PC-3 (cell line): ENCODE measurements at regions not wholly inside any gene's neighbourhood (a gene's known extent, or its start where the extent isn't known, plus 50 kb on each side); places are given as distances from the start of the nearest gene placed in this dataset.

ENCODE experiments used
- ATAC-seq: fragments of 200-7000 bp; cut with Tn5 transposase; 2 replicates; pipeline ENCODE4 v1.9.1; 2020; ENCODE audit warnings: mild to moderate bottlenecking, moderate library complexity
- BruUV-seq: library from RNA; stranded (reverse); fragments of 400-500 nt; replicated peaks from 2 replicates; lab custom pipeline; 2021; lab: Mats Ljungman, UMichigan
- CTCF ChIA-PET: fragments of 300-600 bp; sonication (Branson Sonifier 250); formaldehyde crosslinking; loops from one replicate; lab custom pipeline; 2022; ENCODE audit warnings: antibody characterized with exemption; lab: Charles Lee
- POLR2A ChIA-PET: fragments of 300-600 bp; sonication (Branson Sonifier 250); formaldehyde crosslinking; loops from one replicate; lab custom pipeline; 2022; ENCODE audit warnings: antibody characterized with exemption; ENCODE audit not compliant: unreplicated experiment; lab: Charles Lee
- DNase-seq: peaks from one replicate; pipeline ENCODE4 v3.0.0-alpha.2; 2015
- H2AFZ ChIP-seq: fragments of 300-600 bp; sonication (generic); 2 replicates; pipeline ENCODE4 v1.6.0; 2016; ENCODE audit warnings: antibody characterized with exemption, low read length
- H3F3A ChIP-seq: fragments of 300-600 bp; sonication (generic); one replicate; pipeline ENCODE4 v1.6.0; 2017; ENCODE audit warnings: antibody characterized with exemption, low read length, control low read depth, mild to moderate bottlenecking; ENCODE audit not compliant: unreplicated experiment
- H3K27ac ChIP-seq: fragments of 300-600 bp; sonication (generic); 2 replicates; pipeline ENCODE4 v1.5.1; 2016; ENCODE audit warnings: mild to moderate bottlenecking, low read length
- H3K27me3 ChIP-seq: fragments of 300-600 bp; sonication (generic); 2 replicates; pipeline ENCODE4 v1.6.1; 2016; ENCODE audit warnings: low read length, mixed read lengths
- H3K36me3 ChIP-seq: fragments of 300-600 bp; sonication (generic); 2 replicates; pipeline ENCODE4 v1.6.1; 2016; ENCODE audit warnings: low read depth, mixed run types, low read length, mixed read lengths
- H3K4me1 ChIP-seq: fragments of 300-600 bp; sonication (generic); 2 replicates; pipeline ENCODE4 v1.5.1; 2016; ENCODE audit warnings: low read length; ENCODE audit not compliant: insufficient read depth
- H3K4me2 ChIP-seq: fragments of 300-600 bp; sonication (generic); 2 replicates; pipeline ENCODE4 v1.6.0; 2016; ENCODE audit warnings: low read length
- H3K4me3 ChIP-seq: fragments of 300-600 bp; sonication (generic); 2 replicates; pipeline ENCODE4 v1.5.1; 2016; ENCODE audit warnings: mild to moderate bottlenecking, low read length, mixed read lengths
- H3K79me2 ChIP-seq: fragments of 300-600 bp; sonication (generic); 2 replicates; pipeline ENCODE4 v1.6.1; 2017; ENCODE audit warnings: low read length, mixed read lengths
- H3K9ac ChIP-seq: fragments of 300-600 bp; sonication (generic); 2 replicates; pipeline ENCODE4 v1.6.0; 2016; ENCODE audit warnings: mild to moderate bottlenecking, low read length
- H3K9me2 ChIP-seq: fragments of 300-600 bp; sonication (generic); replicated peaks from 2 replicates; pipeline ENCODE4 v1.6.1; 2016; ENCODE audit warnings: mixed run types, low read length, mixed read lengths
- H3K9me3 ChIP-seq: fragments of 300-600 bp; sonication (generic); 2 replicates; pipeline ENCODE4 v1.6.1; 2016; ENCODE audit warnings: low read length, mixed read lengths
- H4K20me1 ChIP-seq: fragments of 300-600 bp; sonication (generic); 2 replicates; pipeline ENCODE4 v1.6.1; 2016; ENCODE audit warnings: low read length, mixed read lengths
- CTCF ChIP-seq: fragments of 300-600 bp; sonication (generic); conservative IDR thresholded peaks from 2 replicates; pipeline ENCODE4 v1.5.1; 2017; ENCODE audit warnings: antibody characterized with exemption, low read depth, mild to moderate bottlenecking, low read length
- EZH2 ChIP-seq: fragments of 300-600 bp; sonication (generic); IDR thresholded peaks from one replicate; pipeline ENCODE4 v1.6.1; 2017; ENCODE audit warnings: antibody characterized with exemption, mild to moderate bottlenecking, low read length; ENCODE audit not compliant: unreplicated experiment
- EZH2phosphoT487 ChIP-seq: fragments of 300-600 bp; sonication (generic); IDR thresholded peaks from 2 replicates; pipeline ENCODE4 v1.6.1; 2018; ENCODE audit warnings: mild to moderate bottlenecking, antibody characterized with exemption, low read length, borderline replicate concordance
- intact Hi-C: fragments of 100-400 bp; cut with micrococcal nuclease; formaldehyde crosslinking; loops from 2 replicates; pipeline ENCODE4 v1.9.0; 2023

GRCh38 chr5:31113101-31113500 lies 80.4 kb upstream of the CDH6 start:
- Histone ChIP-seq H3K27me3 (no peaks in the 10 kb centered on the region), H3K9me2 (no peaks in the 10 kb centered on the region), H3F3A (no peaks in the 10 kb centered on the region), H2AFZ (peak overlapping the region; percentile 3; the same call in 1 of the 2 replicates), H3K27ac (no peak overlapping the region), H3K9ac (no peak overlapping the region), H3K9me3 (no peaks in the 10 kb centered on the region), H4K20me1 (no peaks in the 10 kb centered on the region), H3K79me2 (no peaks in the 10 kb centered on the region), H3K36me3 (no peaks in the 10 kb centered on the region), H3K4me1 (peaks cover 12% of the 10 kb centered on the region), H3K4me2 (peak overlapping the region; percentile 46), H3K4me3 (no peak overlapping the region)
- TF ChIP-seq EZH2phosphoT487 (no peak), EZH2 (no peak), CTCF (no peak)
- CTCF ChIA-PET = no interaction called here
- POLR2A ChIA-PET = no interaction called here
- peak; percentile 61 for DNase-seq
- peak; percentile 46; the same call in 1 of the 2 replicates for ATAC-seq
- no TSS peak for BruUV-seq
- intact Hi-C loops = no loop called here

GRCh38 chr5:31107091-31107518 lies 86.4 kb upstream of the CDH6 start:
- H4K20me1 ChIP-seq = no peaks in the 10 kb centered on the region
- peak overlapping the region; percentile 5; the same call in 1 of the 2 replicates for H3K4me3 ChIP-seq
- H3K4me2 ChIP-seq = peak overlapping the region; percentile 54
- ATAC-seq (peak; percentile 64), DNase-seq (peak; percentile 69)
- ChIA-PET POLR2A (no interaction called here), CTCF (no interaction called here)
- no peaks in the 10 kb centered on the region for H3K27me3 ChIP-seq
- H3K79me2 ChIP-seq = no peaks in the 10 kb centered on the region
- no peaks in the 10 kb centered on the region for H3F3A ChIP-seq
- H2AFZ ChIP-seq = peak overlapping the region; percentile 70
- H3K36me3 ChIP-seq = no peaks in the 10 kb centered on the region
- intact Hi-C loops = no loop called here
- BruUV-seq = no TSS peak
- H3K9ac ChIP-seq = no peak overlapping the region
- peak overlapping the region; percentile 44 for H3K27ac ChIP-seq
- H3K9me3 ChIP-seq = no peaks in the 10 kb centered on the region
- TF ChIP-seq EZH2 (no peak), CTCF (no peak), EZH2phosphoT487 (no peak)
- H3K4me1 ChIP-seq = peaks cover 17% of the 10 kb centered on the region
- no peaks in the 10 kb centered on the region for H3K9me2 ChIP-seq

- H3K36me3 ChIP-seq = no peaks in the 10 kb centered on the region
- intact Hi-C loops = no loop called here
- no TSS peak for BruUV-seq
- TF ChIP-seq EZH2phosphoT487 (no peak), EZH2 (no peak), CTCF (no peak)
- no peaks in the 10 kb centered on the region for H3K79me2 ChIP-seq
- no peak for ATAC-seq
- peaks cover 17% of the 10 kb centered on the region for H3K4me1 ChIP-seq
- H3K9me2 ChIP-seq = no peaks in the 10 kb centered on the region
- no peak overlapping the region for H3K4me3 ChIP-seq
- no peak overlapping the region for H3K9ac ChIP-seq
- H3K9me3 ChIP-seq = no peaks in the 10 kb centered on the region
- H2AFZ ChIP-seq = peak overlapping the region; percentile 70
- POLR2A ChIA-PET = no interaction called here
- CTCF ChIA-PET = no interaction called here
- H3K27ac ChIP-seq = peak overlapping the region; percentile 44
- DNase-seq = no peak
- H3K4me2 ChIP-seq = peak overlapping the region; percentile 54
- H4K20me1 ChIP-seq = no peaks in the 10 kb centered on the region
- H3F3A ChIP-seq = no peaks in the 10 kb centered on the region
- H3K27me3 ChIP-seq = no peaks in the 10 kb centered on the region
Observed at GRCh38 chr5:31106691-31107090, 86.8 kb upstream of the CDH6 start.
